K562 (cell line): ENCODE measurements at regions not wholly inside any gene's neighbourhood (a gene's known extent, or its start where the extent isn't known, plus 50 kb on each side); places are given as distances from the start of the nearest gene placed in this dataset.
A peak's percentile ranks its signal among the peaks of the same experiment; 100 is the strongest.

Source experiments
- ATAC-seq: fragments of 200-7000 bp; cut with Tn5 transposase; 3 replicates; pipeline ENCODE4 v1.9.1; 2020; ENCODE audit warnings: moderate library complexity
- BruUV-seq: library from RNA; stranded (reverse); fragments of 400-500 nt; replicated peaks from 2 replicates; lab custom pipeline; 2021; lab: Mats Ljungman, UMichigan
- CTCF ChIA-PET: fragments of 300-600 bp; formaldehyde crosslinking; extraction: SDS; loops from one replicate; lab custom pipeline; 2021; ENCODE audit warnings: low intra/inter-chr PET ratio; lab: Yijun Ruan, JAX
- POLR2A ChIA-PET: fragments of 300-600, 350-650 bp; sonication (Branson Sonifier 250); formaldehyde crosslinking; extraction: SDS; loops from one replicate; lab custom pipeline; 2021; ENCODE audit warnings: antibody characterized with exemption, inconsistent platforms; lab: Yijun Ruan, JAX
- DNase-seq, 4 experiments: peaks; one replicate each; pipeline versions ENCODE4 v3.0.0 to v3.0.0-alpha.2; 2011 to 2018; ENCODE audit warnings: low spot score in 3 of 4, mixed read lengths in 3 of 4; ENCODE audit errors: extremely low read depth in 1 of 4
- FAIRE-seq: peaks from 2 replicates; lab custom pipeline; 2011; peaks lifted over from hg19 to GRCh38; lab: Jason Lieb, UNC
- H2AFZ ChIP-seq: 2 replicates; pipeline ENCODE4 v1.6.0; 2011; ENCODE audit warnings: low read depth, low read length, control low read depth, inconsistent platforms
- H3K27ac ChIP-seq: fragments of 200-600 bp; 3 replicates; pipeline ENCODE4 v1.8.0; 2011; ENCODE audit warnings: low read depth, mild to moderate bottlenecking, control low read depth, inconsistent platforms, low read length, moderate library complexity, mixed read lengths; ENCODE audit errors: extremely low read depth
- H3K27me3 ChIP-seq, 2 experiments: fragments of 300-600 bp in 1 of 2; 2 replicates in 1 of 2; 3 replicates in 1 of 2; pipeline versions ENCODE4 v1.6.0 to v1.8.0; 2011; ENCODE audit warnings: inconsistent platforms in 2 of 2, low read length in 2 of 2, mild to moderate bottlenecking in 1 of 2, mixed read lengths in 1 of 2, moderate library complexity in 1 of 2; ENCODE audit not compliant: control insufficient read depth in 2 of 2, insufficient read depth in 2 of 2
- H3K36me3 ChIP-seq: fragments of 300-600 bp; 3 replicates; pipeline ENCODE4 v1.8.0; 2011; ENCODE audit warnings: mild to moderate bottlenecking, low read length, inconsistent platforms; ENCODE audit not compliant: control insufficient read depth, insufficient read depth
- H3K4me1 ChIP-seq, 2 experiments: fragments of 200-600 bp in 1 of 2; replicated peaks in 1 of 2; 2 replicates in 1 of 2; 3 replicates in 1 of 2; pipeline versions ENCODE4 v1.5.1 to v1.8.0; 2011; ENCODE audit warnings: inconsistent platforms in 2 of 2, low read length in 2 of 2, mild to moderate bottlenecking in 1 of 2, mixed read lengths in 1 of 2, moderate library complexity in 1 of 2; ENCODE audit not compliant: control insufficient read depth in 2 of 2, insufficient read depth in 2 of 2
- H3K4me2 ChIP-seq: 2 replicates; pipeline ENCODE4 v1.6.1; 2011; ENCODE audit warnings: low read length, control low read depth, inconsistent platforms, mixed read lengths; ENCODE audit not compliant: insufficient read depth
- H3K4me3 ChIP-seq: fragments of 200-600 bp; sonication (generic), shearing (Covaris generic); 2 replicates; pipeline ENCODE4 v1.5.1; 2016; ENCODE audit warnings: control low read depth, inconsistent platforms
- H3K79me2 ChIP-seq: fragments of 200-600 bp; 3 replicates; pipeline ENCODE4 v1.8.0; 2011; ENCODE audit warnings: low read length, inconsistent platforms; ENCODE audit not compliant: control insufficient read depth, insufficient read depth
- H3K9ac ChIP-seq, 2 experiments: 2 replicates each; pipeline versions ENCODE4 v1.6.0 to v1.6.1; 2011; ENCODE audit warnings: low read depth in 2 of 2, low read length in 2 of 2, control low read depth in 1 of 2, inconsistent platforms in 1 of 2, mild to moderate bottlenecking in 1 of 2, mixed read lengths in 1 of 2; ENCODE audit not compliant: insufficient read depth in 1 of 2
- H3K9me1 ChIP-seq: one replicate; pipeline ENCODE4 v1.6.0; 2011; ENCODE audit warnings: inconsistent platforms, mild to moderate bottlenecking, low read length, moderate library complexity; ENCODE audit not compliant: control insufficient read depth, insufficient read depth
- H3K9me3 ChIP-seq: replicated peaks from 2 replicates; pipeline ENCODE4 v1.5.1; 2011; ENCODE audit warnings: low read depth, low read length, inconsistent platforms; ENCODE audit not compliant: control insufficient read depth, insufficient read depth
- H4K20me1 ChIP-seq: replicated peaks from 2 replicates; pipeline ENCODE4 v1.6.1; 2011; ENCODE audit warnings: low read length, inconsistent platforms, mixed read lengths; ENCODE audit not compliant: control insufficient read depth, insufficient read depth
- JUND ChIP-seq, 2 experiments: IDR thresholded peaks; 2 replicates in 1 of 2; 3 replicates in 1 of 2; pipeline ENCODE4 v1.6.1; 2011; ENCODE audit warnings: borderline replicate concordance in 2 of 2, low read depth in 2 of 2, low read length in 2 of 2, improper control_type of control experiment in 1 of 2, missing biosample characterization in 1 of 2, missing genetic modification characterization in 1 of 2, missing genetic modification reagents in 1 of 2
- MTF1 ChIP-seq: fragments of 250-450 bp; sonication (Bioruptor Pico); IDR thresholded peaks from 2 replicates; pipeline ENCODE4 v1.9.0; 2021; ENCODE audit warnings: moderate library complexity, mild to moderate bottlenecking, inconsistent platforms, borderline replicate concordance
- RAD51 ChIP-seq: fragments of 450-650 bp; IDR thresholded peaks from 2 replicates; pipeline ENCODE4 v1.7.1; 2016; ENCODE audit warnings: low read depth, mild to moderate bottlenecking, borderline replicate concordance
- SMC3 ChIP-seq: conservative IDR thresholded peaks from 2 replicates; pipeline ENCODE4 v1.6.1; 2011; ENCODE audit warnings: low read depth, low read length, improper control_type of control experiment; ENCODE audit not compliant: insufficient read depth
- ZNF184 ChIP-seq: sonication (generic); formaldehyde crosslinking; IDR thresholded peaks from 2 replicates; pipeline ENCODE4 v1.5.0; 2020; ENCODE audit warnings: missing genetic modification reagents
- WGBS: fragments of 100-300 bp; shearing (Covaris generic); methylation state at CpG from one replicate; pipeline ENCODE4 v1.1.6; 2016; ENCODE audit warnings: low coverage, mixed read lengths; ENCODE audit not compliant: insufficient coverage; ENCODE audit errors: missing lambda C conversion rate; 5-methylcytosine and 5-hydroxymethylcytosine counted together
- in situ Hi-C: fragments of 300-500 bp; cut with MboI; formaldehyde crosslinking; loops from 4 replicates; pipeline ENCODE4 v1.15.0; 2018; ENCODE audit warnings: inconsistent platforms, mixed read lengths
- intact Hi-C: fragments of 100-400 bp; cut with micrococcal nuclease; formaldehyde crosslinking; loops from 2 replicates; pipeline ENCODE4 v1.14.2; 2022
- TF ChIP-seq, protein P1 (sequence below): fragments of 200-400 bp; formaldehyde crosslinking; IDR thresholded peaks from 2 replicates; pipeline ENCODE4 v1.6.1; 2017; ENCODE audit warnings: mild to moderate bottlenecking, low read depth, low read length, moderate library complexity
- TF ChIP-seq, protein P2 (sequence below), 3 experiments: IDR thresholded peaks in 2 of 3; conservative IDR thresholded peaks in 1 of 3; 2 replicates each; pipeline ENCODE4 v1.5.1; 2011 to 2012; ENCODE audit warnings: low read length in 3 of 3, mild to moderate bottlenecking in 3 of 3, control low read depth in 2 of 3, improper control_type of control experiment in 1 of 3, inconsistent platforms in 1 of 3, low read depth in 1 of 3, mixed read lengths in 1 of 3, moderate library complexity in 1 of 3; ENCODE audit not compliant: insufficient read depth in 2 of 3
- TF ChIP-seq, protein P3 (sequence below), 2 experiments: fragments of 450-650 bp in 1 of 2; sonication (generic) in 1 of 2; formaldehyde crosslinking in 1 of 2; IDR thresholded peaks in 1 of 2; conservative IDR thresholded peaks in 1 of 2; 2 replicates each; pipeline versions ENCODE4 v1.6.1 to v1.8.1; 2016 to 2023; ENCODE audit warnings: mild to moderate bottlenecking in 2 of 2, moderate library complexity in 2 of 2, inconsistent platforms in 1 of 2, missing genetic modification reagents in 1 of 2

DNA sequence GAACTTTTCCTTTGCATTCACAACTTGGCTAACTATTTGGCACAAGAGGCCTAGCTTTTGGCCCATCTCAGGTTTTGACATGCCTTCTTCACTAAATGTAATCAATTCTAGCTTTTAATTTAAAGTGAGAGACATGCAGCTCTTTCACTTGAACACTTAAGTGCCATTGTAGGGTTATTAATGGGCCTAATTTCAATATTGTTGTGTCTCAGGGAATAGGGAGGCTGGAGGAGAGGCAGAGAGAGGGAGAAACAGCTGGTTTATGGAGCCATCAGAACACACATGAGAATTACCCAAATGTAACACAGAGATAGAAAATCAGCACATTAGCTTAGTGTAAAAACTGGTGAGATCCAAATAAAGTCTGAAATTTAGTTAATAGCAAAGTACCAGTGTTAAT lies 157.4 kb downstream of the RPAP3 start (continued):
- TF ChIP-seq, protein P1, sequence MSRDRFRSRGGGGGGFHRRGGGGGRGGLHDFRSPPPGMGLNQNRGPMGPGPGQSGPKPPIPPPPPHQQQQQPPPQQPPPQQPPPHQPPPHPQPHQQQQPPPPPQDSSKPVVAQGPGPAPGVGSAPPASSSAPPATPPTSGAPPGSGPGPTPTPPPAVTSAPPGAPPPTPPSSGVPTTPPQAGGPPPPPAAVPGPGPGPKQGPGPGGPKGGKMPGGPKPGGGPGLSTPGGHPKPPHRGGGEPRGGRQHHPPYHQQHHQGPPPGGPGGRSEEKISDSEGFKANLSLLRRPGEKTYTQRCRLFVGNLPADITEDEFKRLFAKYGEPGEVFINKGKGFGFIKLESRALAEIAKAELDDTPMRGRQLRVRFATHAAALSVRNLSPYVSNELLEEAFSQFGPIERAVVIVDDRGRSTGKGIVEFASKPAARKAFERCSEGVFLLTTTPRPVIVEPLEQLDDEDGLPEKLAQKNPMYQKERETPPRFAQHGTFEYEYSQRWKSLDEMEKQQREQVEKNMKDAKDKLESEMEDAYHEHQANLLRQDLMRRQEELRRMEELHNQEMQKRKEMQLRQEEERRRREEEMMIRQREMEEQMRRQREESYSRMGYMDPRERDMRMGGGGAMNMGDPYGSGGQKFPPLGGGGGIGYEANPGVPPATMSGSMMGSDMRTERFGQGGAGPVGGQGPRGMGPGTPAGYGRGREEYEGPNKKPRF, result no peak

DNA sequence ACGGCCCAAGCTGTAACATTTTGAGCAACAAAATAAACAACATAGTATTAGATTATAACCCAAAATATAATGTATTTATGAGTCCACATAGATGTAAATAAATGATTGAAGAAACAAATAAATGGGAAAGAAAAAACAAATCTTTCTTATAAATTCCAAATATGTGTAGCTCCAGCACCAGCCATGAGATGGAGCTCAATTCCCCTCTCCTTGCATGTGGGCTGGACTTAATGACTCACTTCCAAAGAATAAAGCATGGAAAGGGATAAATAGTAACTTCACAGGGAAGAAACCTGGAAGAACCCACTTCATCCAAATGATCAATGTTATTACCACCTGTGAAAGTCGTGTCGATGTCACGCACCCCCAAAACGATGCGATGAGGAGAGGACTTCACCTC lies 158.8 kb downstream of the RPAP3 start:
- Histone ChIP-seq H3K9ac (no peak overlapping the region), H2AFZ (no peak overlapping the region), H4K20me1 (no peaks in the 10 kb centered on the region), H3K9me3 (no peaks in the 10 kb centered on the region), H3K36me3 (no peaks in the 10 kb centered on the region), H3K4me3 (no peak overlapping the region), H3K27me3 (peaks cover 0 to 8% of the 10 kb centered on the region in 2 experiments; a peak in 1 of 5 replicates), H3K4me1 (no peaks in the 10 kb centered on the region; a peak in 1 of 5 replicates), H3K27ac (no peak overlapping the region), H3K4me2 (no peak overlapping the region), H3K79me2 (no peaks in the 10 kb centered on the region), H3K9me1 (no peaks in the 10 kb centered on the region)
- DNase-seq, result peak in 3 of 4 experiments; percentile 13 to 19 (median 15)
- WGBS, result 22% methylated on average over 6 of the region's 6 CpGs
- intact Hi-C loops, result loop anchor here (2.0 to 5.0 kb wide), 2 partner anchors 90 to 140 kb away; no protein-coding TSS in a partner anchor
- in situ Hi-C loops, result no loop called here
- ChIA-PET POLR2A (interaction anchor here (0.9 to 1.0 kb wide), 2 partner anchors 9 to 49 kb away, joined by 3 read pairs; no protein-coding TSS in a partner anchor), CTCF (no interaction called here)
- peak; percentile 65; the same call in 1 of the 3 replicates for ATAC-seq
- no TSS peak for BruUV-seq
- FAIRE-seq, result peak; percentile 44
- TF ChIP-seq, protein P2, sequence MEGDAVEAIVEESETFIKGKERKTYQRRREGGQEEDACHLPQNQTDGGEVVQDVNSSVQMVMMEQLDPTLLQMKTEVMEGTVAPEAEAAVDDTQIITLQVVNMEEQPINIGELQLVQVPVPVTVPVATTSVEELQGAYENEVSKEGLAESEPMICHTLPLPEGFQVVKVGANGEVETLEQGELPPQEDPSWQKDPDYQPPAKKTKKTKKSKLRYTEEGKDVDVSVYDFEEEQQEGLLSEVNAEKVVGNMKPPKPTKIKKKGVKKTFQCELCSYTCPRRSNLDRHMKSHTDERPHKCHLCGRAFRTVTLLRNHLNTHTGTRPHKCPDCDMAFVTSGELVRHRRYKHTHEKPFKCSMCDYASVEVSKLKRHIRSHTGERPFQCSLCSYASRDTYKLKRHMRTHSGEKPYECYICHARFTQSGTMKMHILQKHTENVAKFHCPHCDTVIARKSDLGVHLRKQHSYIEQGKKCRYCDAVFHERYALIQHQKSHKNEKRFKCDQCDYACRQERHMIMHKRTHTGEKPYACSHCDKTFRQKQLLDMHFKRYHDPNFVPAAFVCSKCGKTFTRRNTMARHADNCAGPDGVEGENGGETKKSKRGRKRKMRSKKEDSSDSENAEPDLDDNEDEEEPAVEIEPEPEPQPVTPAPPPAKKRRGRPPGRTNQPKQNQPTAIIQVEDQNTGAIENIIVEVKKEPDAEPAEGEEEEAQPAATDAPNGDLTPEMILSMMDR (IDR thresholded peaks at IDR 0.05 in 2 of 3, conservative IDR thresholded peaks at IDR 0.05 in 1 of 3; ENCODE audit: insufficient read depth in 2 of 3, low read depth in 1 of 3, low read length in 3 of 3), result peak; percentile 38 to 61 (median 52); a peak in 4 of 6 replicates
- TF ChIP-seq MTF1 (CRISPR knock-in tag) (no peak), JUND (IDR thresholded peaks at IDR 0.05; ENCODE audit: borderline replicate concordance, low read depth, low read length) (peak; percentile 42; the same call in 1 of the 2 replicates), JUND (tag; IDR thresholded peaks at IDR 0.05; ENCODE audit: borderline replicate concordance, low read depth, low read length) (peak; percentile 34; the same call in 1 of the 3 replicates), RAD51 (no peak), SMC3 (0 out of 2 replicates have a peak, but pooled peaks have one; percentile 18), ZNF184 (CRISPR knock-in tag) (no peak)
- TF ChIP-seq, protein P3, sequence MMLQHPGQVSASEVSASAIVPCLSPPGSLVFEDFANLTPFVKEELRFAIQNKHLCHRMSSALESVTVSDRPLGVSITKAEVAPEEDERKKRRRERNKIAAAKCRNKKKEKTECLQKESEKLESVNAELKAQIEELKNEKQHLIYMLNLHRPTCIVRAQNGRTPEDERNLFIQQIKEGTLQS (IDR thresholded peaks at IDR 0.05), result peak; percentile 15; the same call in 1 of the 2 replicates
- TF ChIP-seq, protein P3 (CRISPR knock-in tag; conservative IDR thresholded peaks at IDR 0.05), result no peak
